ENCODE measurements at regions not wholly inside any gene's neighbourhood (a gene's known extent, or its start where the extent isn't known, plus 50 kb on each side); places are given as distances from the start of the nearest gene placed in this dataset.

- WGBS, 2 donors: 65 to 80% methylated on average over 10 of the region's 10 CpGs
- Histone ChIP-seq H3K4me1 (no peaks in the 10 kb centered on the region), H3K27ac (no peak overlapping the region), H3K9me3 (no peaks in the 10 kb centered on the region), H3K36me3 (replicated peaks in 1 of 2; ENCODE audit: insufficient read depth in 1 of 2, low read depth in 2 of 2) (no peaks in the 10 kb centered on the region), H3K27me3 (no peaks in the 10 kb centered on the region), H3K4me3 (no peak overlapping the region)
- TF ChIP-seq CTCF (IDR thresholded peaks at IDR 0.05) (no peak), POLR2A (IDR thresholded peaks at IDR 0.05) (no peak)
- ATAC-seq (no peak), DNase-seq (no peak)
- intact Hi-C loops (cut with DNase I): no loop called here
These were observed 143.7 kb upstream of the WWC1 start for GRCh38 chr5:168147568-168148360.

GRCh38 chr5:168151041-168151440, 140.4 kb upstream of the WWC1 start:
- H3K27ac ChIP-seq: no peak overlapping the region
- H3K4me3 ChIP-seq: no peak overlapping the region
- no peaks in the 10 kb centered on the region for H3K27me3 ChIP-seq
- H3K36me3 ChIP-seq (replicated peaks in 1 of 2; ENCODE audit: insufficient read depth in 1 of 2, low read depth in 2 of 2): no peaks in the 10 kb centered on the region
- ATAC-seq (no peak), DNase-seq (no peak)
- intact Hi-C loops (cut with DNase I): no loop called here
- no peaks in the 10 kb centered on the region for H3K4me1 ChIP-seq
- no peak for TF ChIP-seq POLR2A (IDR thresholded peaks at IDR 0.05)
- TF ChIP-seq CTCF (IDR thresholded peaks at IDR 0.05): no peak
- no peaks in the 10 kb centered on the region for H3K9me3 ChIP-seq
- WGBS, 2 donors: 90% methylated on average over 6 of the region's 6 CpGs

GRCh38 chr5:168152660-168153059, 138.8 kb upstream of the WWC1 start:
- Histone ChIP-seq H3K36me3 (replicated peaks in 1 of 2; ENCODE audit: insufficient read depth in 1 of 2, low read depth in 2 of 2) (no peaks in the 10 kb centered on the region), H3K4me3 (no peak overlapping the region), H3K9me3 (no peaks in the 10 kb centered on the region), H3K27me3 (no peaks in the 10 kb centered on the region), H3K27ac (no peak overlapping the region), H3K4me1 (no peaks in the 10 kb centered on the region)
- WGBS, 2 donors: 85 to 91% methylated on average over 3 of the region's 3 CpGs
- ATAC-seq (no peak), DNase-seq (no peak)
- intact Hi-C loops (cut with DNase I): no loop called here
- TF ChIP-seq CTCF (IDR thresholded peaks at IDR 0.05): no peak
- TF ChIP-seq POLR2A (IDR thresholded peaks at IDR 0.05): no peak

- no peak overlapping the region for H3K27ac ChIP-seq
- H3K4me1 ChIP-seq: no peaks in the 10 kb centered on the region
- H3K9me3 ChIP-seq: no peaks in the 10 kb centered on the region
- DNase-seq: no peak
- H3K36me3 ChIP-seq (replicated peaks in 1 of 2; ENCODE audit: insufficient read depth in 1 of 2, low read depth in 2 of 2): no peaks in the 10 kb centered on the region
- TF ChIP-seq CTCF (IDR thresholded peaks at IDR 0.05): no peak
- no peak for TF ChIP-seq POLR2A (IDR thresholded peaks at IDR 0.05)
- ATAC-seq: no peak
- no peaks in the 10 kb centered on the region for H3K27me3 ChIP-seq
- intact Hi-C loops (cut with DNase I): no loop called here
- 80 to 89% methylated on average over 7 of the region's 7 CpGs for WGBS, 2 donors
- H3K4me3 ChIP-seq: no peak overlapping the region
These were observed 138.1 kb upstream of the WWC1 start for GRCh38 chr5:168153263-168153875.

GRCh38 chr5:168153876-168154270, 137.6 kb upstream of the WWC1 start:
- 71 to 77% methylated on average over 6 of the region's 6 CpGs for WGBS, 2 donors
- H3K27me3 ChIP-seq: no peaks in the 10 kb centered on the region
- no peak overlapping the region for H3K4me3 ChIP-seq
- intact Hi-C loops (cut with DNase I): no loop called here
- no peaks in the 10 kb centered on the region for H3K9me3 ChIP-seq
- no peaks in the 10 kb centered on the region for H3K36me3 ChIP-seq (replicated peaks in 1 of 2; ENCODE audit: insufficient read depth in 1 of 2, low read depth in 2 of 2)
- no peak overlapping the region for H3K27ac ChIP-seq
- ATAC-seq (no peak), DNase-seq (no peak)
- TF ChIP-seq POLR2A (IDR thresholded peaks at IDR 0.05) (no peak), CTCF (IDR thresholded peaks at IDR 0.05) (no peak)
- H3K4me1 ChIP-seq: no peaks in the 10 kb centered on the region
